NCI-H526 treated with DMSO at 0.1 percent for 48 hours (cell line): ENCODE measurements at regions not wholly inside any gene's neighbourhood (a gene's known extent, or its start where the extent isn't known, plus 50 kb on each side); places are given as distances from the start of the nearest gene placed in this dataset.
"Not testable (repeated sequence)": the region's sequence is repeated elsewhere in the genome, so short reads cannot be mapped to it uniquely, and the experiment has no call there.

Experiments
- DNase-seq: peaks from one replicate; lab custom pipeline; 2025; lab: John Stamatoyannopoulos, UW

DNA sequence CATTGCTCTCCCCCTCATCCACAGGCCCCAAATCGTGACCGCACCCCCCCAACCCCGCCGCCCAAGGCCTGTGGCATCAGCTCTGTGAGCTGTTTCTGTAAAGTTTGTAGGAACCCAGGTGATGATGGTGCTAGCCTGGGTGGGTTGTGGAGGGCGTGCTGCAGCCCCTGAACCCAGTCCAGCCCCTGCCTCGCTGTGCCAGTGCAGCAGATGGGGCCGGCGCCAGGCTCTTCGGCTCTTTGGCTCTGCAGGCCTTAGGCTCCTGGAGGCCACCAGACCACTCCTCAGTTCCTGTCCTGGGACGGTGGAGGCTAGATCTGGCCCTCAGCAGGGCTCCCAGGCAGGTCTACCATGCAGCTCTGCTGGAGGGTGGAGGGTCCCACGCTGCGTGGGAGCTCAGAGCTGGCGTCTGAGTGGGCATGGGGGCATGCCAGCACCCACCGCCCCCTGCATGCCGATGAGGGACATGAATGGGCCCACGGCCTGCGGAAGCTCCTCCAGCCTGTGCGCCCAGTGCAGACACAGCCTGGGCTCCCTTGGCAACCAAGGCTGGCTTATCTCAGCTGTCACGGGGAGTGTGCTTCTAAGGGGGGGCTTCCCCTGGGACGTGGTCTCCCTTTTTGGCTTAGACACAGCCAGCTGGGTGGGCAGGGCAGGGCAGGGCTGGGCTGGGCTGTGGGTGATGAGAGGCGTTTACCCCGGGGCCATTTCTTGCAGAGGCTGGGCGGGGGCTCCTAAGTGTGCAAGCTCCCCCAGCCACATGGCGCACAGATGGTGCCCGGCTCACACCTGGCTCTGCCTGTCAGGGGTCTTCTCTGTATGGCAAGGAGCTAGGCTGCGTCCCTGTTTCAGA, 1187.6 kb downstream of the BRD1 start:
- DNase-seq, result no peak

- no peak for DNase-seq
Measured at GRCh38 chr22:48639021-48639795, 1188.5 kb downstream of the BRD1 start.

GRCh38 chr22:48637231-48637630, 1190.4 kb downstream of the BRD1 start:
- no peak for DNase-seq

GRCh38 chr22:48636746-48637145, 1190.9 kb downstream of the BRD1 start:
- no peak for DNase-seq

DNA sequence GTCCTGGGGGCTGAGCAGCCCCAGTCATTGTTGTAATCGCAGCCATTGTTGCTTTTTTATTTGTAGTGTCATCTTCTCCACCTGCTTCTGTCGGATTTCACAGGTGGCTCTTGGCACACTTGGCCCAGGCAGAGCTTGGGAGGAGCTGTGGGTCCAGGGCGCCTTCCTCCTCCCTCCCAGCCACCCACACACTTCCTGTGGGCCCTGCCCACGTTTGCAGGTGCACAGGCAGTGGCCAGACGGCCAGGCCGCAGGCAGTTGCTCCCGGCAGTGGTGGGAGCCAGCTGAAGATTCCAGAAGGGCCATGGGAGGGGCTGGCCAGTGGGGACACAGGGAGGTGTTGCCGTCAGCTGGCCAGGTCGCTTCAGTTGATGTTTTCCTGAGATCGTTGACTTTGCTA, 1191.9 kb downstream of the BRD1 start:
- DNase-seq, result no peak

- DNase-seq, result no peak
Measured at GRCh38 chr22:48635031-48635430, 1192.6 kb downstream of the BRD1 start.

GRCh38 chr22:48633996-48634836, 1193.5 kb downstream of the BRD1 start:
- no peak for DNase-seq

- no peak for DNase-seq
Measured at GRCh38 chr22:48632646-48633246, 1194.9 kb downstream of the BRD1 start.

DNA sequence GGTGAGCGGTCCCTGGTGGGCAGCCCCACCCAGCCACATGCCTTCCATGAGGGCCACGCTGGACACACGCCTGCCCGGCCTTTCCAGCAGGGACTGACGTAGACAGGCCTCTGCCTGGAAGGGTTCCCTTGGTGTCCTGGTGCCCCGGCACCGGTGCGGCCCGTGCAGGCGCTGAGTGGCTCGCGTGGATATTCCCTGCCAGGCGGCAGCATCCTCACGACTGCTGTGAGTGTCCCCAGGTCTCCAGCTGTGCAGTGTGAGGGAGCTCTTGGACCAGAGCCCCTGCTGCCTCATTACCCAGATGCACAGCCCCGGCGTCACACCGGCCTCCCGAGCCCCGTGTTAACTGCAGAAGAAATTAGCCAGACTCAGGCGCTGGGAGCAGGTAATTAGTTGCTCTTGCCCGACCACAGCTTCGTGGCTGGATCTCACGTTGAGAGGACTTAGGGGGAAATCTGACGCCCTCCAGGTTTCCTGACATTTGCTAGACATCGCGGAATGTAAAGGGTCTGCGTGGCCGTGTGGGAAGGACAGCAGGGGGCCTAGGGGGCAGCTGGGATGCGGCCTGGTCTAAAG, 1196.3 kb downstream of the BRD1 start:
- DNase-seq, result no peak

- DNase-seq, result no peak
Measured at GRCh38 chr22:48630848-48631247, 1196.8 kb downstream of the BRD1 start.

DNA sequence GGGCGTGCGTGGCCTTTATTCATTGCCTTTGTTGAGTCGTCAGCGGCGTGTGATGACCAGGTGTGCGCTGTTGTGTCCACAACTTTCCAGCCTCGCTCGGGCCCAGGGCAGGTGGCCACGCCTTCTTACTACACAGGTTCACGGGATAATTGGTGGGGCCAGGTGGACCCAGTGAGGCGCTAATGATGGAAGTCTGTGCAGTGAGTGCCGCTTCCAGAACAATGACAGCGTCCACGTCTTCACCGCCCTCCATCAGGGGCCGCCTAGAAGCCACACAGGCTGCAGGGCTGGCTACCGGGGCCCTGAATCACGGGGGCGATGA, 1197.3 kb downstream of the BRD1 start:
- no peak for DNase-seq

- DNase-seq, result no peak
Measured at GRCh38 chr22:48629631-48630432, 1197.8 kb downstream of the BRD1 start.

- no peak for DNase-seq
Measured at GRCh38 chr22:48628891-48629543, 1198.7 kb downstream of the BRD1 start.

- no peak for DNase-seq
Measured at GRCh38 chr22:48627966-48628365, 1199.7 kb downstream of the BRD1 start.

DNA sequence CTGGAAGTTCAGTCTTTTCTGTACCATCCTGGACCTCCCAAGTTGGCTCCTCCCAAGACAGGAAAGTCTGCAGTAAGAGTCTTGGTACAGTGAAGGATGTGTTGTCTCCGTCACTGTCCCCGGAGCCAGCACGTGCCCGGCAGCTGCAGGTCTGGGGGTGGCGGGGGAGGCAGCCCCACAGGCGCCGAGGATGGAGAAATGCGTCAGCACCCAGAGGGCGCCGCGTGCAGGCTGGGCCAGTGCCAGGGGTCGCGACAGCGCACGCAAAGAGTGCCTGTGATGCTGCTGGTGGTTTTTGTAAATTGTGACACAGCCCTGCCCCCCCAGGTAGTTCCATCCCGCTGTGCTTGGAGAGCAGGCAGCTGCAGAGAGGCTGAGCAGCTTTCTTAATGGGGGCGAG, 1200.5 kb downstream of the BRD1 start:
- DNase-seq, result no peak

GRCh38 chr22:48624401-48624800, 1203.3 kb downstream of the BRD1 start:
- no peak for DNase-seq

- DNase-seq, result no peak
Measured at GRCh38 chr22:48622891-48623545, 1204.7 kb downstream of the BRD1 start.

DNA sequence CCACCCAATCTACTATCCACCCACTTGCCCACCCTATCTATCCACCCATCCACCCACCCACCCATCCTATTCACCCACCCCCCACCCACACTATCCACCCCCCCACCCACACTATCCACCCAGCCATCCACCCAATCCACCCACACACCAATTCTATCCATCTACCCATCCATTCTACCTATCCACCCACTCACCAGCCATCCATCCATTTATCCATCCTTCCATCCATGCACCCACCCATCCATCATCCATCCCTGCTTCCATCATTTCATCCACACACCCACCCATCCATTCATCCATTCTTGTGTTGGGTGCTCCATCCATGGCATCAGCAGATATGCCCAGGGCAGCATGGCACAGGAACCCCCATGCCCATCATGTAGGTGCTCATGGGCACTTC, 1206.6 kb downstream of the BRD1 start:
- DNase-seq, result no peak

- not testable (repeated sequence) for DNase-seq
Measured at GRCh38 chr22:48620460-48620859, 1207.2 kb downstream of the BRD1 start.

- DNase-seq, result no peak
Measured at GRCh38 chr22:48619721-48620120, 1208.0 kb downstream of the BRD1 start.
